ENCODE measurements at regions not wholly inside any gene's neighbourhood (a gene's known extent, or its start where the extent isn't known, plus 50 kb on each side); places are given as distances from the start of the nearest gene placed in this dataset.

- CTCF ChIA-PET: no interaction called here
- POLR2A ChIA-PET: no interaction called here
- DNase-seq (ENCODE audit: extremely low spot score): no peak
- no peak for TF ChIP-seq HDGF (IDR thresholded peaks at IDR 0.05; ENCODE audit: borderline replicate concordance)
- no peak for TF ChIP-seq ELF4 (IDR thresholded peaks at IDR 0.05)
- no peak for TF ChIP-seq LEF1 (IDR thresholded peaks at IDR 0.05; ENCODE audit: borderline replicate concordance)
- TF ChIP-seq SUZ12 (IDR thresholded peaks at IDR 0.05): no peak
- no peak for TF ChIP-seq ARNT (IDR thresholded peaks at IDR 0.05)
- TF ChIP-seq PKNOX1 (IDR thresholded peaks at IDR 0.05): no peak
- TF ChIP-seq NFRKB (IDR thresholded peaks at IDR 0.05): no peak
- no peak for TF ChIP-seq FOXM1 (IDR thresholded peaks at IDR 0.05; ENCODE audit: borderline replicate concordance)
- TF ChIP-seq BHLHE40 (IDR thresholded peaks at IDR 0.05; ENCODE audit: borderline replicate concordance): no peak
- no peak for TF ChIP-seq L3MBTL2 (conservative IDR thresholded peaks at IDR 0.05)
- TF ChIP-seq CTBP1 (IDR thresholded peaks at IDR 0.05; ENCODE audit: borderline replicate concordance): no peak
- TF ChIP-seq ZNF384 (IDR thresholded peaks at IDR 0.05): no peak
- no peak for TF ChIP-seq FOXK2 (IDR thresholded peaks at IDR 0.05)
- TF ChIP-seq FOXA1 (IDR thresholded peaks at IDR 0.05): no peak
- no peak for TF ChIP-seq TARDBP (IDR thresholded peaks at IDR 0.05)
- no peak for TF ChIP-seq SP1 (IDR thresholded peaks at IDR 0.05)
Measured at GRCh38 chr3:59854-60253, 136.7 kb upstream of the CHL1 start.

DNA sequence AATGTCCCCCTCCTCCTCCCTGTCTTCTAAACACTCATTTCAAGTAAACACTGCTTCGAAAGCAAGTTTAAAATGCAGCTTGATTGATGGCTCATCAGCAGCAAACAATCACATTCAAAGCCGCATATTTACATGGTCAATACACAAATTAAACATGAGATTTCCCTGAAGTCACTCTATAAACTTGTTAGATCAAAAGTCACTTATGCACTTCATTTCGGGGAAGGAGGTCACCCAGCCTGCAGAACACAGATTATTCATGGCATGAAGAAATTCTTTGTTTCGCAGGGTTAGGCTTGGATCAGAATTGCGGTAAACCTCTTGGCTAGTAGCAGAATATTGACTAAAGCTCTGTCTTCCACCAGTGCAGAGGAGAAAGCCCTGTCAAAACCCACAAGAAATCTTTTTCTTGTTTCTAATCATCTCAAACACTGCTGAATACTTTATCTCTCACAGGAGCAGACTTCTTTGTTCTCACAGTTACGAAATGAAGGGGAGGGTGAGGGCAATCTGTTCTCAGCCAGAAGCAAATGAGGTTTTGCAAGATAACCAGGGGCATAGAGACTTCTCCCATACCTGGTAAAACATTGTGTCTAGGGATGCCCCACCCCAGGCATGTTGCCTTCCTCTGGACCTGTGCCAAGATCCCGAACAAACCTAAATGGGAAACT lies 133.3 kb upstream of the CHL1 start:
- POLR2A ChIA-PET: no interaction called here
- TF ChIP-seq PKNOX1 (IDR thresholded peaks at IDR 0.05) (no peak), FOXA1 (IDR thresholded peaks at IDR 0.05) (no peak), SP1 (IDR thresholded peaks at IDR 0.05) (no peak), FOXK2 (IDR thresholded peaks at IDR 0.05) (no peak), TARDBP (IDR thresholded peaks at IDR 0.05) (no peak), ZNF384 (IDR thresholded peaks at IDR 0.05) (no peak), FOXM1 (IDR thresholded peaks at IDR 0.05; ENCODE audit: borderline replicate concordance) (no peak), L3MBTL2 (conservative IDR thresholded peaks at IDR 0.05) (no peak), ARNT (IDR thresholded peaks at IDR 0.05) (no peak), SUZ12 (IDR thresholded peaks at IDR 0.05) (no peak), LEF1 (IDR thresholded peaks at IDR 0.05; ENCODE audit: borderline replicate concordance) (no peak), BHLHE40 (IDR thresholded peaks at IDR 0.05; ENCODE audit: borderline replicate concordance) (no peak), HDGF (IDR thresholded peaks at IDR 0.05; ENCODE audit: borderline replicate concordance) (no peak), ELF4 (IDR thresholded peaks at IDR 0.05) (no peak), NFRKB (IDR thresholded peaks at IDR 0.05) (no peak), CTBP1 (IDR thresholded peaks at IDR 0.05; ENCODE audit: borderline replicate concordance) (no peak)
- CTCF ChIA-PET: no interaction called here
- no peak for DNase-seq (ENCODE audit: extremely low spot score)

GRCh38 chr3:69690-70089 lies 126.9 kb upstream of the CHL1 start:
- no peak for DNase-seq (ENCODE audit: extremely low spot score)
- ChIA-PET POLR2A (no interaction called here), CTCF (no interaction called here)
- no peak for TF ChIP-seq L3MBTL2 (conservative IDR thresholded peaks at IDR 0.05)
- TF ChIP-seq SUZ12 (IDR thresholded peaks at IDR 0.05): no peak
- no peak for TF ChIP-seq FOXA1 (IDR thresholded peaks at IDR 0.05)
- no peak for TF ChIP-seq HDGF (IDR thresholded peaks at IDR 0.05; ENCODE audit: borderline replicate concordance)
- TF ChIP-seq SP1 (IDR thresholded peaks at IDR 0.05): no peak
- no peak for TF ChIP-seq PKNOX1 (IDR thresholded peaks at IDR 0.05)
- TF ChIP-seq FOXM1 (IDR thresholded peaks at IDR 0.05; ENCODE audit: borderline replicate concordance): no peak
- no peak for TF ChIP-seq NFRKB (IDR thresholded peaks at IDR 0.05)
- no peak for TF ChIP-seq ZNF384 (IDR thresholded peaks at IDR 0.05)
- TF ChIP-seq FOXK2 (IDR thresholded peaks at IDR 0.05): no peak
- TF ChIP-seq ARNT (IDR thresholded peaks at IDR 0.05): no peak

DNA sequence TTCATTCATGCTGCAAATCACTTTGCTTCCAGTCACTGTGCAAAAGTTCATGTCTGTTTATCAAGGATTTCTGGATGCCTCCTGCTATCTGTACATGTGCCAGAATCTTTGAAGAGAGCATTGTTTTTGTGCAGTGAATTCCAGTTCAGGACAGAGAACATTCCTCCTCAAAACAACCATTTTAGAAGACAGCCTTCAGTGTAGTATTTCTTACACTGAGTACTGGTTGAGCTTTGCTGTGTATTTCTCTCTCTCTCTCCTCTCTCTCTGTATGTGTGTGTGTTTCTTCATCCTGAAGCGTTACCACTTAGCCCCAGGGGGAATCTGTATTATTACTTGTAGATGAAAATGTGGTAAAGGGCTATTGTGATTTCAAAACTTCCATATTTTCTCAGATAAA lies 123.8 kb upstream of the CHL1 start:
- POLR2A ChIA-PET: no interaction called here
- CTCF ChIA-PET: no interaction called here
- no peak for DNase-seq (ENCODE audit: extremely low spot score)
- TF ChIP-seq ELF4 (IDR thresholded peaks at IDR 0.05) (no peak), ARNT (IDR thresholded peaks at IDR 0.05) (no peak)

- TF ChIP-seq FOXK2 (IDR thresholded peaks at IDR 0.05) (no peak), L3MBTL2 (conservative IDR thresholded peaks at IDR 0.05) (no peak), SP1 (IDR thresholded peaks at IDR 0.05) (no peak), ELF4 (IDR thresholded peaks at IDR 0.05) (no peak), LEF1 (IDR thresholded peaks at IDR 0.05; ENCODE audit: borderline replicate concordance) (no peak), ARNT (IDR thresholded peaks at IDR 0.05) (no peak), BHLHE40 (IDR thresholded peaks at IDR 0.05; ENCODE audit: borderline replicate concordance) (no peak), PKNOX1 (IDR thresholded peaks at IDR 0.05) (no peak), TARDBP (IDR thresholded peaks at IDR 0.05) (no peak), ZNF384 (IDR thresholded peaks at IDR 0.05) (no peak), FOXM1 (IDR thresholded peaks at IDR 0.05; ENCODE audit: borderline replicate concordance) (no peak), HDGF (IDR thresholded peaks at IDR 0.05; ENCODE audit: borderline replicate concordance) (no peak), NFRKB (IDR thresholded peaks at IDR 0.05) (no peak), CTBP1 (IDR thresholded peaks at IDR 0.05; ENCODE audit: borderline replicate concordance) (no peak), SUZ12 (IDR thresholded peaks at IDR 0.05) (no peak), FOXA1 (IDR thresholded peaks at IDR 0.05) (no peak)
- ChIA-PET CTCF (no interaction called here), POLR2A (no interaction called here)
- DNase-seq (ENCODE audit: extremely low spot score): no peak
Measured at GRCh38 chr3:73271-73670, 123.3 kb upstream of the CHL1 start.

All from HEK293T (cell line).